Nephron (organoid): ENCODE measurements at regions not wholly inside any gene's neighbourhood (a gene's known extent, or its start where the extent isn't known, plus 50 kb on each side); places are given as distances from the start of the nearest gene placed in this dataset.

Source experiments
- H3K27ac Mint-ChIP-seq, 3 experiments: 2 replicates each; pipeline ENCODE4 v1.8.0; 2020; ENCODE audit warnings: mixed read lengths in 3 of 3, mild to moderate bottlenecking in 2 of 3, moderate library complexity in 1 of 3
- H3K27me3 Mint-ChIP-seq: 2 replicates; pipeline ENCODE4 v1.8.0; 2021; ENCODE audit warnings: low read depth, mild to moderate bottlenecking, moderate library complexity, mixed read lengths
- H3K36me3 Mint-ChIP-seq: 2 replicates; pipeline ENCODE4 v1.8.0; 2020; ENCODE audit warnings: low read depth, mixed read lengths
- H3K4me1 Mint-ChIP-seq: 2 replicates; pipeline ENCODE4 v1.8.0; 2020; ENCODE audit warnings: mixed read lengths
- H3K4me3 Mint-ChIP-seq, 3 experiments: 2 replicates each; pipeline ENCODE4 v1.8.0; 2020; ENCODE audit warnings: mild to moderate bottlenecking in 3 of 3, mixed read lengths in 3 of 3, moderate library complexity in 2 of 3
- H3K9me3 Mint-ChIP-seq: 2 replicates; pipeline ENCODE4 v1.8.0; 2020; ENCODE audit warnings: mixed read lengths
- CTCF ChIP-seq, 3 experiments: fragments of 200-600 bp; sonication (generic); IDR thresholded peaks; one replicate each; pipeline ENCODE4 v1.5.0; 2021; ENCODE audit warnings: antibody characterized with exemption in 3 of 3; ENCODE audit not compliant: unreplicated experiment in 3 of 3

GRCh38 chr13:90239130-90239529 lies 1108.4 kb upstream of the MIR17HG start:
- no peak overlapping the region for H3K4me3 Mint-ChIP-seq
- no peak for TF ChIP-seq CTCF (IDR thresholded peaks at IDR 0.05; ENCODE audit: unreplicated experiment in 3 of 3)
- no peaks in the 10 kb centered on the region for H3K4me1 Mint-ChIP-seq
- H3K27ac Mint-ChIP-seq, result no peak overlapping the region
- no peaks in the 10 kb centered on the region for H3K27me3 Mint-ChIP-seq
- H3K9me3 Mint-ChIP-seq, result no peaks in the 10 kb centered on the region
- H3K36me3 Mint-ChIP-seq, result no peaks in the 10 kb centered on the region

GRCh38 chr13:90246005-90246404 lies 1101.5 kb upstream of the MIR17HG start:
- Mint-ChIP-seq H3K4me1 (peaks cover 3% of the 10 kb centered on the region), H3K4me3 (no peak overlapping the region), H3K27me3 (no peaks in the 10 kb centered on the region), H3K36me3 (no peaks in the 10 kb centered on the region), H3K27ac (no peak overlapping the region), H3K9me3 (peaks cover 5% of the 10 kb centered on the region)
- no peak for TF ChIP-seq CTCF (IDR thresholded peaks at IDR 0.05; ENCODE audit: unreplicated experiment in 3 of 3)

GRCh38 chr13:90246687-90247345 lies 1100.7 kb upstream of the MIR17HG start:
- peaks cover 3% of the 10 kb centered on the region for H3K4me1 Mint-ChIP-seq
- no peaks in the 10 kb centered on the region for H3K27me3 Mint-ChIP-seq
- no peak for TF ChIP-seq CTCF (IDR thresholded peaks at IDR 0.05; ENCODE audit: unreplicated experiment in 3 of 3)
- H3K36me3 Mint-ChIP-seq, result no peaks in the 10 kb centered on the region
- peaks cover 8% of the 10 kb centered on the region for H3K9me3 Mint-ChIP-seq
- no peak overlapping the region for H3K4me3 Mint-ChIP-seq
- no peak overlapping the region for H3K27ac Mint-ChIP-seq

GRCh38 chr13:90253806-90254205 lies 1093.7 kb upstream of the MIR17HG start:
- TF ChIP-seq CTCF (IDR thresholded peaks at IDR 0.05; ENCODE audit: unreplicated experiment in 3 of 3), result no peak
- H3K27ac Mint-ChIP-seq, result no peak overlapping the region

GRCh38 chr13:90254437-90254836 lies 1093.0 kb upstream of the MIR17HG start:
- no peaks in the 10 kb centered on the region for H3K4me1 Mint-ChIP-seq
- no peak overlapping the region for H3K4me3 Mint-ChIP-seq
- no peaks in the 10 kb centered on the region for H3K27me3 Mint-ChIP-seq
- H3K36me3 Mint-ChIP-seq, result no peaks in the 10 kb centered on the region
- peaks cover 9% of the 10 kb centered on the region for H3K9me3 Mint-ChIP-seq
- TF ChIP-seq CTCF (IDR thresholded peaks at IDR 0.05; ENCODE audit: unreplicated experiment in 3 of 3), result no peak
- no peak overlapping the region for H3K27ac Mint-ChIP-seq

More at GRCh38 chr13:90253806-90254205, 1093.7 kb upstream of the MIR17HG start:
- Mint-ChIP-seq H3K4me1 (no peaks in the 10 kb centered on the region), H3K9me3 (peaks cover 12% of the 10 kb centered on the region), H3K36me3 (no peaks in the 10 kb centered on the region), H3K4me3 (no peak overlapping the region), H3K27me3 (no peaks in the 10 kb centered on the region)

GRCh38 chr13:90256746-90257145 lies 1090.7 kb upstream of the MIR17HG start:
- Mint-ChIP-seq H3K4me1 (no peaks in the 10 kb centered on the region), H3K27ac (no peak overlapping the region), H3K27me3 (no peaks in the 10 kb centered on the region), H3K9me3 (peaks cover 4% of the 10 kb centered on the region), H3K4me3 (no peak overlapping the region), H3K36me3 (no peaks in the 10 kb centered on the region)
- TF ChIP-seq CTCF (IDR thresholded peaks at IDR 0.05; ENCODE audit: unreplicated experiment in 3 of 3), result no peak
